Psoas muscle (tissue), 7 donors: ENCODE measurements at regions not wholly inside any gene's neighbourhood (a gene's known extent, or its start where the extent isn't known, plus 50 kb on each side); places are given as distances from the start of the nearest gene placed in this dataset.

Experiments used
- ATAC-seq, 4 donors: fragments of 200-7000 bp; cut with Tn5 transposase; one replicate each; pipeline ENCODE4 v1.9.1; 2020; ENCODE audit warnings: moderate library complexity in 3 of 4, mild to moderate bottlenecking in 2 of 4
- DNase-seq, 2 donors: peaks; one replicate each; pipeline ENCODE4 v3.0.0-alpha.2; 2020
- H3K27ac ChIP-seq: fragments of 200-600 bp; one replicate; pipeline ENCODE4 v1.8.0; 2022
- H3K27me3 ChIP-seq, 3 donors: fragments of 200-600 bp in 1 of 3; one replicate each; pipeline versions ENCODE4 v1.6.1 to v1.8.0; 2013 to 2022; ENCODE audit warnings: low read length in 2 of 3, mild to moderate bottlenecking in 2 of 3, moderate library complexity in 1 of 3; ENCODE audit not compliant: insufficient read depth in 3 of 3
- H3K36me3 ChIP-seq, 2 donors: fragments of 200-600 bp in 1 of 2; one replicate each; pipeline versions ENCODE4 v1.6.1 to v1.8.0; 2013 to 2022; ENCODE audit warnings: low read depth in 1 of 2, mild to moderate bottlenecking in 1 of 2, moderate library complexity in 1 of 2; ENCODE audit not compliant: insufficient read depth in 1 of 2
- H3K4me1 ChIP-seq: fragments of 200-600 bp; one replicate; pipeline ENCODE4 v1.8.0; 2022
- H3K4me3 ChIP-seq: fragments of 200-600 bp; one replicate; pipeline ENCODE4 v1.8.0; 2022; ENCODE audit warnings: mild to moderate bottlenecking
- H3K9me3 ChIP-seq: fragments of 200-600 bp; one replicate; pipeline ENCODE4 v1.8.0; 2022
- whole genome bisulfite sequencing, 3 donors: extraction: QIAGEN DNeasy Blood & Tissue Kit; methylation state at CpG; one replicate each; pipeline versions ENCODE4 v1.1.6 to v1.1.7; 2013; 5-methylcytosine and 5-hydroxymethylcytosine counted together
- intact Hi-C, 2 donors: fragments of 100-400 bp; cut with DNase I; formaldehyde crosslinking; loops; one replicate each; pipeline versions ENCODE4 v1.11.0 to v1.14.2; 2022
- TF ChIP-seq, protein P1 (sequence below): fragments of 200-600 bp; IDR thresholded peaks from one replicate; pipeline ENCODE4 v1.8.0; 2022; ENCODE audit warnings: antibody characterized with exemption
- donor health status: healthy with polysubstance abuse.
- donor health status: DM: no; HTN: no; CAD: no; lungs with moderate emphysema.
- donor health status: Bipolar disorder and iron deficiency.
- donor health status: healthy.
- donor health status: DM: yes; HTN: yes; CAD: no.
- donor health status: DM: no; HTN: no; CAD: no.
- donor health status: DM: yes; HTN: yes; CAD: no.

DNA sequence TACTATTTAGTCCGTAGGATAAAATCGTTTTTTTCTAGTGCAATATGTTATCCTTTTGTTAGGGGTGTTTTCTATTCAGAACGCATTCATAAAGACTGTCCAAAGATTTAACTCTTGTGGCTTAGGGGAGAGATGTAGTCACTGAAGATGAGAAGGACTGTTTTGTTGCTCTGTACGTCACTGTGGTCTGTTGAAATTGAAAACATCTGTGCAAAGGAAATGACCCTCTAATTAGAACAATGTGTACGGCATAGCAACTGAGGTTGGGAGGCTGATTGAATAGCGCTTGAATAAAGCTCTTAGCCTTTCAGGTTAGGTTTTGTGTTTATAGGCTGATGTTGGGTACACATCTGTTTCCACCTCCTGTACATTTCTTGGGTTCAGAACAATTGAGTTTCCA lies 453.4 kb upstream of the AKR1E2 start:
- DNase-seq (no peak), ATAC-seq (peak in 3 of 4 donors; percentile 56 to 74 (median 61))
- Histone ChIP-seq H3K4me1 (peaks cover 13% of the 10 kb centered on the region), H3K4me3 (no peak overlapping the region), H3K9me3 (no peaks in the 10 kb centered on the region), H3K27me3 (no peaks in the 10 kb centered on the region), H3K36me3 (no peaks in the 10 kb centered on the region), H3K27ac (peak overlapping the region; percentile 58)
- intact Hi-C loops = no loop called here
- 54 to 55% (median 54%) methylated on average over 6 of the region's 6 CpGs for WGBS, 3 donors
- TF ChIP-seq, protein P1, sequence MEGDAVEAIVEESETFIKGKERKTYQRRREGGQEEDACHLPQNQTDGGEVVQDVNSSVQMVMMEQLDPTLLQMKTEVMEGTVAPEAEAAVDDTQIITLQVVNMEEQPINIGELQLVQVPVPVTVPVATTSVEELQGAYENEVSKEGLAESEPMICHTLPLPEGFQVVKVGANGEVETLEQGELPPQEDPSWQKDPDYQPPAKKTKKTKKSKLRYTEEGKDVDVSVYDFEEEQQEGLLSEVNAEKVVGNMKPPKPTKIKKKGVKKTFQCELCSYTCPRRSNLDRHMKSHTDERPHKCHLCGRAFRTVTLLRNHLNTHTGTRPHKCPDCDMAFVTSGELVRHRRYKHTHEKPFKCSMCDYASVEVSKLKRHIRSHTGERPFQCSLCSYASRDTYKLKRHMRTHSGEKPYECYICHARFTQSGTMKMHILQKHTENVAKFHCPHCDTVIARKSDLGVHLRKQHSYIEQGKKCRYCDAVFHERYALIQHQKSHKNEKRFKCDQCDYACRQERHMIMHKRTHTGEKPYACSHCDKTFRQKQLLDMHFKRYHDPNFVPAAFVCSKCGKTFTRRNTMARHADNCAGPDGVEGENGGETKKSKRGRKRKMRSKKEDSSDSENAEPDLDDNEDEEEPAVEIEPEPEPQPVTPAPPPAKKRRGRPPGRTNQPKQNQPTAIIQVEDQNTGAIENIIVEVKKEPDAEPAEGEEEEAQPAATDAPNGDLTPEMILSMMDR = no peak

DNA sequence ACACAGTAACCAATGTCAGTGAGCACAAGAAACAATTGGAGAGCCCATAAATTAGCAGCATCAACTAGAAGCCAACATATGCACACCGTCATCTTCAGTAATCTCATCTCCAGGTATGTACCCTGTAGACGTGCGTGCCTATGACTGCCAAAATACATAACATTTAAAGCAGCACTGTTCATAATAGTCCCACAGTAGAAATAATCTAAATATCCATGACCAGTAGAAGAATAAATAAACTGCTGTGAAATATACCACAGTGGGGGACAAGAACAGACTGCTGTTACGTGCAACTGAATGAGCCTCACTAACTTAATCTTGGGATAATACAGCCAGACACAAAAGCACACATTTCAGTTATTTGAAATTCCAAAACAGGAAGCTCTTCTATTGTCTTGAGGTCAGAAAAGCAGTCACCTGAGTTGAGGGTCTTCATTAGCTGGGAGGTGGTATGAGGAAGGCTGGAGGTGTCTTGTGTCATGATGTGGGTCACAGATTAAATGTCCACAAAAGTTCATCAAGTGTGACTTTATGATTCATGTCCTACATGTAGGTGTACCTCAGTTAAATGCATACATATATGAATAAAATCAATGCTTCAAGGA lies 454.2 kb upstream of the AKR1E2 start:
- WGBS, 3 donors = 37 to 62% (median 51%) methylated on average over 4 of the region's 4 CpGs
- Histone ChIP-seq H3K27me3 (no peaks in the 10 kb centered on the region), H3K4me3 (no peak overlapping the region), H3K27ac (no peak overlapping the region), H3K4me1 (peaks cover 13% of the 10 kb centered on the region), H3K36me3 (no peaks in the 10 kb centered on the region), H3K9me3 (no peaks in the 10 kb centered on the region)
- ATAC-seq (peak in 2 of 4 donors; percentile 38 to 47), DNase-seq (no peak)
- intact Hi-C loops = no loop called here
- TF ChIP-seq, protein P1 = no peak

DNA sequence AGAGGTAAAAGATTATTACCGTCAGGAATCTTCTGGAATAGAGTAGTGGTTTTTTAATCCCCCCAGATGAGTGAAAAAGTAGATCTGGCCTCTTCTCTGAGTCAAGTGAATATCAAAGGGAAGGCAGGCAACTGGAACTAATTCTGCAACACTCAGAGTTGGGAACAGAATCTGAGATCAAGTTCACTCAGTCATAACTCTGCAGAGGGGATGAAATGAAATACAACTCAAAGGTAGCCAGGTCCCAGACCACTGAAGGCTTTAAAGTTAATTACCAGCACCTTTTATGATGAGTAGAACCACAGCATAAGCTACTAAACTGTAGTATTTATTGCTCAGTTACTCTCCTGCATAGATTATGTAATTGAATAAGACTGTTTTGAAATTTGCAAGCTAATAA lies 455.6 kb upstream of the AKR1E2 start:
- H3K4me1 ChIP-seq = peaks cover 13% of the 10 kb centered on the region
- TF ChIP-seq, protein P1 = no peak
- intact Hi-C loops = no loop called here
- H3K36me3 ChIP-seq = no peaks in the 10 kb centered on the region
- H3K27ac ChIP-seq = no peak overlapping the region
- no peaks in the 10 kb centered on the region for H3K27me3 ChIP-seq
- no peak for DNase-seq
- ATAC-seq = peak in 2 of 4 donors; percentile 59 to 66
- H3K4me3 ChIP-seq = no peak overlapping the region
- no peaks in the 10 kb centered on the region for H3K9me3 ChIP-seq
- WGBS, 3 donors = 18 to 38% (median 30%) methylated on average over 1 of the region's 1 CpG

DNA sequence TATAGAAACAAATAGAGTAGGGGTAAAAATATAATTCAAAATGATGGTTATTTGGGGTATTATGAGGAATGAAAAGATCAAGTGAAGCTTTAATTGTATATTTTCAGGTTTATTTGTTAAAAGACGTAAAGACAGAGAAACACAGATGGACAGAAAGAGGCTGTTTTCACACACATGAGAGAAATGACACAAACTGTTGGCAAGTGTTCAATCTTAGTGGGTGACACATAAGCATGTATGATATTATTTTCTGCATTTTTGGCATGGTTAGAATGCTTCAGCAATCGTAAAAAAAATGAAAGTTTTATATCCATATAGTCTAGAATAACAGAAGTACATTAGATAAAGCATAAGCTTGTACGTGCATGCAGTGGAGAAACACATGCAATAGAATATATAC lies 464.4 kb upstream of the AKR1E2 start:
- intact Hi-C loops = no loop called here
- DNase-seq (no peak), ATAC-seq (no peak)
- WGBS, 3 donors = 50 to 62% (median 56%) methylated on average over 3 of the region's 3 CpGs
- H3K36me3 ChIP-seq = no peaks in the 10 kb centered on the region
- no peaks in the 10 kb centered on the region for H3K27me3 ChIP-seq
- TF ChIP-seq, protein P1 = no peak
- H3K9me3 ChIP-seq = no peaks in the 10 kb centered on the region
- no peak overlapping the region for H3K27ac ChIP-seq
- H3K4me3 ChIP-seq = no peak overlapping the region
- no peaks in the 10 kb centered on the region for H3K4me1 ChIP-seq

DNA sequence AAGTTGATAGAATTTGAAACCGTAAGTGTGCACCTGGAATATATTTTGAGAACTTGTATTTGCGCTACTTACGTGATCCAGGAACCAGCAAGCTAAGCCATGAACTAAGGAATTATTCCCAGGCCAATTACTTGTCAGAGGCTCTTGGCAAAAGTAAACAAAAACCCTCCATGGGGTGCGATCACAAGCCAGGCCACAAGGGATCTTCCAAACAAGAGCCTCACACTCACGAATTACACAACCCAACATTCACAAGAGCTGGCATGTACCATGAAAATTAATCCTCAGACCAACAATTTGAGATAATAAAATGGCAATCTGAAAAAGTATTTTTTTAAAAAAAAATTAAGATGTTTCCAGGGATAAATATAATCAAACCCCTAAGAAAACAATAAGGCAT lies 467.0 kb upstream of the AKR1E2 start:
- H3K9me3 ChIP-seq = no peaks in the 10 kb centered on the region
- H3K4me1 ChIP-seq = peaks cover 3% of the 10 kb centered on the region
- intact Hi-C loops = no loop called here
- H3K27me3 ChIP-seq = no peaks in the 10 kb centered on the region
- ATAC-seq = peak in 1 of 4 donors; percentile 35
- TF ChIP-seq, protein P1 = no peak
- H3K36me3 ChIP-seq = no peaks in the 10 kb centered on the region
- no peak for DNase-seq
- 26 to 58% (median 34%) methylated on average over 5 of the region's 5 CpGs for WGBS, 3 donors
- no peak overlapping the region for H3K4me3 ChIP-seq
- H3K27ac ChIP-seq = no peak overlapping the region
